ENCODE measurements at regions not wholly inside any gene's neighbourhood (a gene's known extent, or its start where the extent isn't known, plus 50 kb on each side); places are given as distances from the start of the nearest gene placed in this dataset.

- peak; percentile 63; the same call in 1 of the 2 replicates for TF ChIP-seq ZNF317 (CRISPR knock-in tag; IDR thresholded peaks at IDR 0.05)
- 0 out of 2 replicates have a peak, but pooled peaks have one; percentile 19 for TF ChIP-seq RCOR2 (CRISPR knock-in tag; IDR thresholded peaks at IDR 0.05)
- 0 out of 2 replicates have a peak, but pooled peaks have one; percentile 3 for TF ChIP-seq ZNF761 (CRISPR knock-in tag; conservative IDR thresholded peaks at IDR 0.05)
- TF ChIP-seq GATAD2A (CRISPR knock-in tag; IDR thresholded peaks at IDR 0.05), result peak; percentile 86
- TF ChIP-seq ELF1 (CRISPR knock-in tag; IDR thresholded peaks at IDR 0.05), result peak; percentile 53; the same call in 1 of the 2 replicates
- peak; percentile 62 for TF ChIP-seq ZFX (CRISPR knock-in tag; IDR thresholded peaks at IDR 0.05; ENCODE audit: low read depth)
- TF ChIP-seq, protein P1, sequence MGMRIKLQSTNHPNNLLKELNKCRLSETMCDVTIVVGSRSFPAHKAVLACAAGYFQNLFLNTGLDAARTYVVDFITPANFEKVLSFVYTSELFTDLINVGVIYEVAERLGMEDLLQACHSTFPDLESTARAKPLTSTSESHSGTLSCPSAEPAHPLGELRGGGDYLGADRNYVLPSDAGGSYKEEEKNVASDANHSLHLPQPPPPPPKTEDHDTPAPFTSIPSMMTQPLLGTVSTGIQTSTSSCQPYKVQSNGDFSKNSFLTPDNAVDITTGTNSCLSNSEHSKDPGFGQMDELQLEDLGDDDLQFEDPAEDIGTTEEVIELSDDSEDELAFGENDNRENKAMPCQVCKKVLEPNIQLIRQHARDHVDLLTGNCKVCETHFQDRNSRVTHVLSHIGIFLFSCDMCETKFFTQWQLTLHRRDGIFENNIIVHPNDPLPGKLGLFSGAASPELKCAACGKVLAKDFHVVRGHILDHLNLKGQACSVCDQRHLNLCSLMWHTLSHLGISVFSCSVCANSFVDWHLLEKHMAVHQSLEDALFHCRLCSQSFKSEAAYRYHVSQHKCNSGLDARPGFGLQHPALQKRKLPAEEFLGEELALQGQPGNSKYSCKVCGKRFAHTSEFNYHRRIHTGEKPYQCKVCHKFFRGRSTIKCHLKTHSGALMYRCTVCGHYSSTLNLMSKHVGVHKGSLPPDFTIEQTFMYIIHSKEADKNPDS (CRISPR knock-in tag; IDR thresholded peaks at IDR 0.05), result no peak
- TF ChIP-seq, protein P2, sequence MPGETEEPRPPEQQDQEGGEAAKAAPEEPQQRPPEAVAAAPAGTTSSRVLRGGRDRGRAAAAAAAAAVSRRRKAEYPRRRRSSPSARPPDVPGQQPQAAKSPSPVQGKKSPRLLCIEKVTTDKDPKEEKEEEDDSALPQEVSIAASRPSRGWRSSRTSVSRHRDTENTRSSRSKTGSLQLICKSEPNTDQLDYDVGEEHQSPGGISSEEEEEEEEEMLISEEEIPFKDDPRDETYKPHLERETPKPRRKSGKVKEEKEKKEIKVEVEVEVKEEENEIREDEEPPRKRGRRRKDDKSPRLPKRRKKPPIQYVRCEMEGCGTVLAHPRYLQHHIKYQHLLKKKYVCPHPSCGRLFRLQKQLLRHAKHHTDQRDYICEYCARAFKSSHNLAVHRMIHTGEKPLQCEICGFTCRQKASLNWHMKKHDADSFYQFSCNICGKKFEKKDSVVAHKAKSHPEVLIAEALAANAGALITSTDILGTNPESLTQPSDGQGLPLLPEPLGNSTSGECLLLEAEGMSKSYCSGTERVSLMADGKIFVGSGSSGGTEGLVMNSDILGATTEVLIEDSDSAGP (CRISPR knock-in tag; IDR thresholded peaks at IDR 0.05; ENCODE audit: borderline replicate concordance), result peak; percentile 74; the same call in 1 of the 2 replicates
- 0 out of 2 replicates have a peak, but pooled peaks have one; percentile 65 for TF ChIP-seq HOXA5 (CRISPR knock-in tag; IDR thresholded peaks at IDR 0.05)
- peak; percentile 24; the same call in 1 of the 2 replicates for TF ChIP-seq SALL2 (CRISPR knock-in tag; IDR thresholded peaks at IDR 0.05)
- TF ChIP-seq YEATS4 (CRISPR knock-in tag; IDR thresholded peaks at IDR 0.05; ENCODE audit: borderline replicate concordance), result peak; percentile 51; the same call in 1 of the 2 replicates
- peak; percentile 43 for TF ChIP-seq CBX1 (IDR thresholded peaks at IDR 0.05; ENCODE audit: low read depth)
- 0 out of 2 replicates have a peak, but pooled peaks have one; percentile 10 for TF ChIP-seq ZNF430 (CRISPR knock-in tag; IDR thresholded peaks at IDR 0.05)
- peak; percentile 14; the same call in 1 of the 2 replicates for TF ChIP-seq UBTF (CRISPR knock-in tag; IDR thresholded peaks at IDR 0.05)
- TF ChIP-seq, protein P3, sequence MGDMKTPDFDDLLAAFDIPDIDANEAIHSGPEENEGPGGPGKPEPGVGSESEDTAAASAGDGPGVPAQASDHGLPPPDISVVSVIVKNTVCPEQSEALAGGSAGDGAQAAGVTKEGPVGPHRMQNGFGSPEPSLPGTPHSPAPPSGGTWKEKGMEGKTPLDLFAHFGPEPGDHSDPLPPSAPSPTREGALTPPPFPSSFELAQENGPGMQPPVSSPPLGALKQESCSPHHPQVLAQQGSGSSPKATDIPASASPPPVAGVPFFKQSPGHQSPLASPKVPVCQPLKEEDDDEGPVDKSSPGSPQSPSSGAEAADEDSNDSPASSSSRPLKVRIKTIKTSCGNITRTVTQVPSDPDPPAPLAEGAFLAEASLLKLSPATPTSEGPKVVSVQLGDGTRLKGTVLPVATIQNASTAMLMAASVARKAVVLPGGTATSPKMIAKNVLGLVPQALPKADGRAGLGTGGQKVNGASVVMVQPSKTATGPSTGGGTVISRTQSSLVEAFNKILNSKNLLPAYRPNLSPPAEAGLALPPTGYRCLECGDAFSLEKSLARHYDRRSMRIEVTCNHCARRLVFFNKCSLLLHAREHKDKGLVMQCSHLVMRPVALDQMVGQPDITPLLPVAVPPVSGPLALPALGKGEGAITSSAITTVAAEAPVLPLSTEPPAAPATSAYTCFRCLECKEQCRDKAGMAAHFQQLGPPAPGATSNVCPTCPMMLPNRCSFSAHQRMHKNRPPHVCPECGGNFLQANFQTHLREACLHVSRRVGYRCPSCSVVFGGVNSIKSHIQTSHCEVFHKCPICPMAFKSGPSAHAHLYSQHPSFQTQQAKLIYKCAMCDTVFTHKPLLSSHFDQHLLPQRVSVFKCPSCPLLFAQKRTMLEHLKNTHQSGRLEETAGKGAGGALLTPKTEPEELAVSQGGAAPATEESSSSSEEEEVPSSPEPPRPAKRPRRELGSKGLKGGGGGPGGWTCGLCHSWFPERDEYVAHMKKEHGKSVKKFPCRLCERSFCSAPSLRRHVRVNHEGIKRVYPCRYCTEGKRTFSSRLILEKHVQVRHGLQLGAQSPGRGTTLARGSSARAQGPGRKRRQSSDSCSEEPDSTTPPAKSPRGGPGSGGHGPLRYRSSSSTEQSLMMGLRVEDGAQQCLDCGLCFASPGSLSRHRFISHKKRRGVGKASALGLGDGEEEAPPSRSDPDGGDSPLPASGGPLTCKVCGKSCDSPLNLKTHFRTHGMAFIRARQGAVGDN (CRISPR knock-in tag; IDR thresholded peaks at IDR 0.05), result peak; percentile 95
- TF ChIP-seq ZNF619 (CRISPR knock-in tag; IDR thresholded peaks at IDR 0.05), result no peak
- no peak for TF ChIP-seq CC2D1A (CRISPR knock-in tag; IDR thresholded peaks at IDR 0.05)
- no peak for TF ChIP-seq PBX2 (CRISPR knock-in tag; IDR thresholded peaks at IDR 0.05)
- peak; percentile 34; the same call in 1 of the 2 replicates for TF ChIP-seq IRF2 (CRISPR knock-in tag; IDR thresholded peaks at IDR 0.05)
Measured at GRCh38 chr1:234955107-234955731, 173.4 kb downstream of the TOMM20 start (continued).
